Testis (tissue), 2 donors: ENCODE measurements at regions not wholly inside any gene's neighbourhood (a gene's known extent, or its start where the extent isn't known, plus 50 kb on each side); places are given as distances from the start of the nearest gene placed in this dataset.

Experiments used
- POLR2A ChIP-seq: fragments of 450-650 bp; IDR thresholded peaks from one replicate; pipeline ENCODE4 v1.6.1; 2017; ENCODE audit warnings: antibody characterized with exemption, mild to moderate bottlenecking, moderate library complexity
- TF ChIP-seq, protein P1 (sequence below), 3 experiments: fragments of 450-650 bp in 2 of 3; fragments of 200-600 bp in 1 of 3; sonication (generic) in 1 of 3; IDR thresholded peaks; one replicate each; pipeline ENCODE4 v1.5.1; 2016 to 2019; ENCODE audit warnings: antibody characterized with exemption in 3 of 3, mild to moderate bottlenecking in 2 of 3, moderate library complexity in 1 of 3

DNA sequence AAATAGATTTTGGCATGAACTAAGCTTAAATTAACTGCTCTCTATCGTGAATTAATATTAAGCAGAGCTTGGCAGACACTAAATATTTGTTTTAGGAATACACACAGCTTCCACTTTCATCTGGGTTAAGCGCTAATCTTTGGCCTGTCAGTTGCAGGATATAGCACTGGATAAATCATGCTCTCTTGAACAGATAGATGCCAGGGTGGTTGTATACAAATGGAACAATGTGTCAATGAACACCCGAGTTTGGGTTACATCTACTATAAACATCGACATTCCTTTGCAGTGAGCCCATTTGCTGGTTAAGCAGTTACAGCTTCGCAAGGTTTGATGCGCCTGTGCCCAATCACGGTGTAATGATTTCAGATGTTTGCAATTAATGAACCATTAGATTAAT lies 338.2 kb upstream of the ZFP64 start:
- TF ChIP-seq, protein P1, sequence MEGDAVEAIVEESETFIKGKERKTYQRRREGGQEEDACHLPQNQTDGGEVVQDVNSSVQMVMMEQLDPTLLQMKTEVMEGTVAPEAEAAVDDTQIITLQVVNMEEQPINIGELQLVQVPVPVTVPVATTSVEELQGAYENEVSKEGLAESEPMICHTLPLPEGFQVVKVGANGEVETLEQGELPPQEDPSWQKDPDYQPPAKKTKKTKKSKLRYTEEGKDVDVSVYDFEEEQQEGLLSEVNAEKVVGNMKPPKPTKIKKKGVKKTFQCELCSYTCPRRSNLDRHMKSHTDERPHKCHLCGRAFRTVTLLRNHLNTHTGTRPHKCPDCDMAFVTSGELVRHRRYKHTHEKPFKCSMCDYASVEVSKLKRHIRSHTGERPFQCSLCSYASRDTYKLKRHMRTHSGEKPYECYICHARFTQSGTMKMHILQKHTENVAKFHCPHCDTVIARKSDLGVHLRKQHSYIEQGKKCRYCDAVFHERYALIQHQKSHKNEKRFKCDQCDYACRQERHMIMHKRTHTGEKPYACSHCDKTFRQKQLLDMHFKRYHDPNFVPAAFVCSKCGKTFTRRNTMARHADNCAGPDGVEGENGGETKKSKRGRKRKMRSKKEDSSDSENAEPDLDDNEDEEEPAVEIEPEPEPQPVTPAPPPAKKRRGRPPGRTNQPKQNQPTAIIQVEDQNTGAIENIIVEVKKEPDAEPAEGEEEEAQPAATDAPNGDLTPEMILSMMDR (IDR thresholded peaks at IDR 0.05), result no peak
- TF ChIP-seq POLR2A, result no peak
